Renal cortex interstitium (tissue), 11 donors: ENCODE measurements at regions not wholly inside any gene's neighbourhood (a gene's known extent, or its start where the extent isn't known, plus 50 kb on each side); places are given as distances from the start of the nearest gene placed in this dataset.

ENCODE experiments used
- DNase-seq, 11 donors: peaks; one replicate each; pipeline ENCODE4 v3.0.0-alpha.2; 2013; ENCODE audit warnings: low read depth in 9 of 11, low spot score in 4 of 11; ENCODE audit errors: extremely low read depth in 1 of 11

DNA sequence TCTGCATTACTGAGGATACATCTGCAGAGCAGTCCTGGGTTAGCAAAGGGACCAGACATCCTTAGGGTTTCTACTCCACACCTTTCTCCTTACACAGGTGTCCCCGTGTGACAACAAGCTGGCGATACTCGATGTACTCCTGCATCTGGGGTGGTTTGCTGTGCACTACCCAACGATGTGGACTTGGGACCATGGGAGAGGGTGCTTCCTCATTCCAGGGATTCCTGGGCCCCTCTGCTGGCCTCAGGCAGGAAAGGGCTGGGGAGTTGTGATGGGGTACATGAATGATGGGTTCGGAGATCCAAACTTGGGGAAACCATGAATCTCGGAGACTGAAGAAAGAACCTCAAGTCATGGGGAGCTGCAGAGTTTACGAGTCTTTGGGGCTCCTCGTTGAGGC, 179.6 kb upstream of the GALNT17 start:
- no peak for DNase-seq

- DNase-seq = peak in 10 of 11 donors; percentile 9 to 39 (median 16)
Measured at GRCh38 chr7:70953331-70953741, 178.6 kb upstream of the GALNT17 start.

GRCh38 chr7:70953796-70954195, 178.1 kb upstream of the GALNT17 start:
- DNase-seq = peak in 5 of 11 donors; percentile 3 to 21 (median 7)

GRCh38 chr7:70972693-70973092, 159.3 kb upstream of the GALNT17 start:
- no peak for DNase-seq

DNA sequence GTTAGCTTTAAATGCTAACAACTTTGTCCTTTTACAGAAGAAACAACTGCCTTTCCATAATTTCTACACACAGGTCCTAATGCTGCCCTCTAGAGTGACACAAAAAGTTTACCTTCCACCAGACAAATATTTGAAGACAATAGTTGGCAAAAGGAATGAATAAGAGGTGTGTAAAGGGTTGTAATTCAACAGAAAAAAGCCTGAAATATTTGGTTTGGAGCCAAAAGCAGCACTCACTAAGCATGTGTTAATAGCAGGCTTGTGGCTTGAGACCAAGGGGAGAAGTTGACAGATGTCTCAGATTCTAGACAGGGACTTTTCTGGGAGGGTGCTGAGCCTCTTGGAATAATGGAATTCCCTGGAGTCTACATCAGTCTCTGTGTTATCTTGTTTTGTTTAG, 156.2 kb upstream of the GALNT17 start:
- no peak for DNase-seq

GRCh38 chr7:70986297-70986696, 145.6 kb upstream of the GALNT17 start:
- peak in 1 of 11 donors; percentile 13 for DNase-seq

- no peak for DNase-seq
Measured at GRCh38 chr7:70994176-70994575, 137.8 kb upstream of the GALNT17 start.

DNA sequence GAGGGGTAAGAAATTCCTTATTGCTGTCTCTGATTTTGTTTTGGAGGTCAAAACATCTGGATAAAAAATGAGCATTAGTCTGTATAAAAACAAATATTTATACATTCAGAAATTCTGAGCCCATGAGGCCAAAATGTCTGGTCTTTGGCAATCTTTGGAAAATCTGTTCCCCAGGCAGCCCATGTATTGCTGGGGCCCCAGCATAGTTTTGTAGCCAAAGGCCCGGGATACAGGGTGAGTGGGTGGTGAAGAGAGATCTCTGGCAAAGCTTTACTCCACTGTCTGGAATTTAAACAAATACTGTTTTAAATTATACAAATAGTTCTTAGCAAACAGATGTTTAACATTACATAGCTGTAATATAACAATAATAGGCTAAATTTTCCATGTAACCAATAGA, 134.7 kb upstream of the GALNT17 start:
- DNase-seq = no peak

DNA sequence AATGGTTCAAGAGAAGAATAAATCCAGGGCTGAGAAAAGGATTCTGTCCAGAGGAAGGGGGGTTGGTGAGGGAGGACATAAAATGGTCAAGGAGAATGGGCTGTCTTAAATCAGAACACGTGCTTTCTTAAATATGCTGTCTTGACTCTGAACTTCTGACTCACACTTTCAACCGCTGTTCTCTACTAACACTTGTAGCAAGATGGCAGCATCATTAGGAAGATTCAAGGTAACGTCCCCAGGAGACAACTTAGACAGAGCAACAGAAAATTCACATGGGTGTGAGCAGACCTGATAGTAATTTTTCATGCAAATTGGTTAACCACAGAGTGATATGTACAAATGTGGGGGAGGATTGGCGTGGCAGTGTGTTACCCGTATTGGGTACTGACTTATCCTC, 126.8 kb upstream of the GALNT17 start:
- no peak for DNase-seq

DNA sequence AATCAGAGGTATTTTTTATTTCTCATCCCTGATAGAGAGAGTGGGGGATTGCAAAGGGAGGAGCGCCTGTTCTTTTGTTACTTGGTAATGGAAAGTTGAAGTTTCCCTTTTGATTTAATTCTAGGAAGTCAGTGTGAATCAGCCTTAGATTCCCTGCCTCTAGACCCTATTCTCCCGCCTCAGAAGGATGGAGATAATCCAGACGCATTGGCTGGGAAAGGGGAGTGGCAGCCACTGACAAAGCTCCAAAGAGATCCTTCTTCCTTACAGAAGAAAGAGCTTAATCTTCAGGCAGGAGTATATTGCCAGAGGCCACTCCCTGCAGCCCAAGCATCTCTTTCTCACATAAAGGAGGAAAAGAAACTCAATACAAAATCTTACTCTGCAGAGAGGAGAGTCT, 122.3 kb upstream of the GALNT17 start:
- DNase-seq = no peak

DNA sequence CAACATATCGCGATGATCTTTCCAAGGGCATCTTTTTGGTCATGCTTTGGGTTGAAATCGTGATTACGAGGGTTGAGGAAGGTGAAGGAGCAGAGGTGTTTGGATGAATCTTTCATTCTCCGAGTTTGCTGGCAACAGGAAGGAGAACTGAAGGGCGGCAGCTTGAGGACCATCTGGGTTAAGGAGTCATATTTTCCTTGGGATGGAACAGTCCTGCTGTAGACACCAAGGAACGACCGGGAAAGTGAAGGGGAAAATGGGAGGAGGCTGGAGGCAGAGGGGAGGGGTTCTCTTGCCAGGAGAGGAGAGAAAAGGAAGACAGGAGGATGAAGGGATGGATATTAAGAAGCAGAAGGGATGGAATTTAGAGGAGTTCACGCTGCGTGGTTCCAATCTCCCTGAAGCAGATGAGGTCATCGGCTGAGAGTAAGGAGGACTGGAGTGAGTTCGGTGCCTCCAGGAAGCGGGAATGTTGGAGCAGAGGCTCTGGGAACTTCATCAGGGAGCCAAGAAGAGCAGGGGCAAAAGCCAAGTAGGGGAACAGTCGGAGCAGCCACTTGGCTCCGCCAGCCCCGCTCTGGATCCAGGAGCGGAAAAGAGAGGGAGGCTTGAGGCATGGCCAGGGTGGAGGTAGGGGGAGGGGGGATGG, 116.6 kb upstream of the GALNT17 start:
- DNase-seq = no peak

DNA sequence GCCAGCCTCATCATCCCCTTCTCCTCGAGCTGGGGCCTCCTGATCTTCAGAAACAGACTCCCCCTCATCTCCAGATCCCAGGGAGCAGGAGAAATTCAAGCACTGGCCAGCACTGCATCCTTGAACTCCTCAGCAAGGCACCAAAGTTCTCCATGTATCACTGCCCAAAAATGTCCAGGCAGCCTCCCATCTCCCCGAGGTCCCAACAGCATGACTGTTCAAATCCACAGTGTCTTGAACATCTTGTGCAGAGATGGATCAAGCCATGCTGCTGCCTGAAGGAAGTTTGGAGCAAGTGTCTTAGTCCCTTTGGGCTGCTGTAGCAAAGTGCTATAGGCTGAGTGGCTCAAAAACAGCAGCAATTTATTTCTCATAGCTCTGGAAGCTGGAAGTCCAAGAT, 115.5 kb upstream of the GALNT17 start:
- no peak for DNase-seq

- no peak for DNase-seq
Measured at GRCh38 chr7:71017602-71018001, 114.3 kb upstream of the GALNT17 start.

- peak in 7 of 11 donors; percentile 6 to 27 (median 18) for DNase-seq
Measured at GRCh38 chr7:71019706-71020105, 112.2 kb upstream of the GALNT17 start.

- no peak for DNase-seq
Measured at GRCh38 chr7:71021131-71021530, 110.8 kb upstream of the GALNT17 start.

DNA sequence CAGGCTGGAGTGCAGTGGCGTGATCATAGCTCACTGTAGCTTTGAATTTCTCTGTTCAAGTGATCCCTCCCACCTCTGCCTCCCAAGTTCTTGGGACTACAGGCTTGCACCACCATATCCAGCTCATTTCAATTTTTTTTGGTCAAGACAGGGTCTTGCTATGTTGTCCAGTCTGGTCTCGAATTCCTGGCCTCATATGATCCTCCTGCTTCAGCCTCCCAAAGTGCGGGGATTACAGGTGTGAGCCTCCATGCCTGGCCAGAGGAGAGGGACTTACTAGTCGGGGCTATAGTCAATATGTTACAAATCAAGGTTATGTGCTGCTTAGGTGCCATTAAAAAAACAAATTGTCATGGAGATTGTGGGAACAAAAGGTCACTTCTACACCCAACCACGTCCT, 105.3 kb upstream of the GALNT17 start:
- no peak for DNase-seq

GRCh38 chr7:71034243-71034642, 97.7 kb upstream of the GALNT17 start:
- DNase-seq = no peak

DNA sequence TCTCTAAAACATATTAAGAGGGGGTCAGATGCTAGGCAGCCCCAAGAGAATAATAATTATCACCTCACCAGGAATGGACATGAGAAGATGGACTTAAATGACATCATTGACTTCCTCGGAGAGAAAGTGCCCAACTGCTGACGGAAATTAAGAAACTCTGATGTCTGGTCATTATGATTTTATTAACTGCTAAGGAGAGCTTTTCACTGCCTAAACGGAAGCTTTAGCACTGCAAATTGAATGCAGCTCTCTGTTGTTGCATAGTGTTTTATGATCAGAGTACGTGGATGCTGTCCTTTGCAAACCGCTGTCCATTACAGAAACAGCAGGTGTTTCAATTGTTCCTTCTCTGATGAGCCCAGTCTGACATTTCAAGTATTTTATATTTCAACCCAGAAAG, 89.4 kb upstream of the GALNT17 start:
- no peak for DNase-seq

- DNase-seq = no peak
Measured at GRCh38 chr7:71050492-71050891, 81.5 kb upstream of the GALNT17 start.

DNA sequence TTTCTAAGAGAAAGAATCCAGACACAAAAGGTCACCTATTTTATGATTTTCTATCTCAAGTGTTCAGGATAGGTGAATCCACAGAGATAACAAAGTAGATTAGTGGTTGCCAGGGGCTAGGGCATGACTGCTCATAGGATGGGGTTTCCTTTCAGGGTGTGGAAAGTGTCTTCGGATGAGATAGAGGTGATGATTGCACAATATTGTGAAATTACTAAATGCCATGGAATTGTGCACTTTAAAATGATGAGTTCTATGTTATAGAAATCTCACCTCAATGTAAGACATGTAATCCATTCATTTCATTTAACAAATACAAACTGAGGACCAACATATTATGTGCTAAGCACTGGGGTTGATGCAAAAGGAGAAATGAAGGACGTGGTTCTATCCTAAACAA, 76.4 kb upstream of the GALNT17 start:
- no peak for DNase-seq

- no peak for DNase-seq
Measured at GRCh38 chr7:71077743-71078476, 54.0 kb upstream of the GALNT17 start.
